Astrocyte (in vitro differentiated cells and primary cell): ENCODE measurements at regions not wholly inside any gene's neighbourhood (a gene's known extent, or its start where the extent isn't known, plus 50 kb on each side); places are given as distances from the start of the nearest gene placed in this dataset.

Experiments used
- CTCF ChIP-seq: IDR thresholded peaks from 2 replicates; pipeline ENCODE4 v1.5.1; 2011; ENCODE audit warnings: low read depth, mild to moderate bottlenecking, inconsistent platforms, low read length, moderate library complexity; ENCODE audit not compliant: insufficient read depth
- EZH2 ChIP-seq: IDR thresholded peaks from 2 replicates; pipeline ENCODE4 v1.6.1; 2012; ENCODE audit warnings: mild to moderate bottlenecking, low read length, inconsistent platforms; ENCODE audit not compliant: insufficient read depth

GRCh38 chr19:28871099-28871725, 341.7 kb downstream of the UQCRFS1 start:
- TF ChIP-seq CTCF (no peak), EZH2 (no peak)
